Omental fat pad (tissue), 3 donors: ENCODE measurements at regions not wholly inside any gene's neighbourhood (a gene's known extent, or its start where the extent isn't known, plus 50 kb on each side); places are given as distances from the start of the nearest gene placed in this dataset.
"Not testable (repeated sequence)": the region's sequence is repeated elsewhere in the genome, so short reads cannot be mapped to it uniquely, and the experiment has no call there.

Experiments
- ATAC-seq: fragments of 150-250 bp; one replicate; pipeline ENCODE4 v1.9.1; 2016; ENCODE audit warnings: mild to moderate bottlenecking, moderate library complexity; ENCODE audit not compliant: low FRiP score
- DNase-seq: peaks from one replicate; pipeline ENCODE4 v3.0.0-alpha.2; 2019; ENCODE audit warnings: low spot score
- CTCF ChIP-seq, 3 donors: fragments of 450-650 bp; IDR thresholded peaks; one replicate each; pipeline ENCODE4 v1.5.1; 2016 to 2017; ENCODE audit warnings: antibody characterized with exemption in 3 of 3, mild to moderate bottlenecking in 3 of 3, moderate library complexity in 2 of 3

- no peak for ATAC-seq
- TF ChIP-seq CTCF (IDR thresholded peaks at IDR 0.05) = no peak
Observed at GRCh38 chr9:102185962-102186361, 447.5 kb upstream of the GRIN3A start.

GRCh38 chr9:102185371-102185770 is 446.9 kb upstream of the GRIN3A start:
- TF ChIP-seq CTCF (IDR thresholded peaks at IDR 0.05) = no peak
- DNase-seq = no peak
- no peak for ATAC-seq

More at GRCh38 chr9:102185962-102186361, 447.5 kb upstream of the GRIN3A start:
- no peak for DNase-seq

GRCh38 chr9:102178811-102179210 is 440.4 kb upstream of the GRIN3A start:
- no peak for TF ChIP-seq CTCF (IDR thresholded peaks at IDR 0.05)
- DNase-seq (no peak), ATAC-seq (no peak)

GRCh38 chr9:102174202-102174601 is 435.8 kb upstream of the GRIN3A start:
- DNase-seq, ATAC-seq: not testable (repeated sequence)

- ATAC-seq (no peak), DNase-seq (no peak)
- no peak for TF ChIP-seq CTCF (IDR thresholded peaks at IDR 0.05)
Observed at GRCh38 chr9:102164247-102164646, 425.8 kb upstream of the GRIN3A start.

GRCh38 chr9:102153081-102153480 is 414.6 kb upstream of the GRIN3A start:
- not testable (repeated sequence) for ATAC-seq

GRCh38 chr9:102135768-102136167 is 397.3 kb upstream of the GRIN3A start:
- ATAC-seq (no peak), DNase-seq (no peak)
- TF ChIP-seq CTCF (IDR thresholded peaks at IDR 0.05) = no peak

More at GRCh38 chr9:102153081-102153480, 414.6 kb upstream of the GRIN3A start:
- DNase-seq = not testable (repeated sequence)

GRCh38 chr9:102124465-102124864 is 386.0 kb upstream of the GRIN3A start:
- no peak for ATAC-seq
- DNase-seq = no peak
- TF ChIP-seq CTCF (IDR thresholded peaks at IDR 0.05) = no peak
